ENCODE measurements at regions not wholly inside any gene's neighbourhood (a gene's known extent, or its start where the extent isn't known, plus 50 kb on each side); places are given as distances from the start of the nearest gene placed in this dataset.

DNA sequence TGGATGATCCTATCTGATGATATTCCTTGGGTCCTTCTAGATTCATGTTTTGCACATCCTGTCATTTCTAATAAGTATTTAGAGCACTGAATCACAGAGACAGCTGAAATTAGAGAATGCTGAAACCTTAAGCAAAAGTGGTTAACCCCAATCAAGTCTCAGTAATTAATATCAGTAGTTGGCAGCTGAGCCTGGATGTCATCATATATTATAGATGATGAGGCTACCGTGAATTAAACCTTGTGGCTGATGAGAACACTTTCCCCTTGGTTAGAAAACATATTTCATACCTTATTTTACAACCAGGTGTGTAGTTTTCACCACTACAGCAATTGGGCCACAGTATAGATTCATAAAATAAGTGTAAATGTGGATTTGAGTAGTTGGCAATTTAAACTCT lies 499.0 kb downstream of the PDGFC start:
- Histone ChIP-seq H3K9ac (ENCODE audit: low read length) (no peak overlapping the region), H3K9me2 (ENCODE audit: insufficient read depth) (no peaks in the 10 kb centered on the region), H2AFZ (ENCODE audit: low read depth, low read length, poor library complexity, severe bottlenecking) (peak overlapping the region; percentile 30), H3K27ac (ENCODE audit: low read depth, low read length) (no peak overlapping the region), H3K4me3 (replicated peaks in 1 of 2; ENCODE audit: low read depth in 1 of 2, low read length in 2 of 2) (no peak overlapping the region), H3K4me2 (ENCODE audit: low read length) (no peak overlapping the region), H3K27me3 (ENCODE audit: insufficient read depth, low read length) (no peaks in the 10 kb centered on the region), H3K4me1 (ENCODE audit: control insufficient read depth in 1 of 2, insufficient read depth in 2 of 2, low read length in 2 of 2) (peaks cover 0 to 16% of the 10 kb centered on the region in 2 experiments; a peak in 2 of 4 replicates), H4K20me1 (ENCODE audit: insufficient read depth) (no peaks in the 10 kb centered on the region), H3K9me3 (ENCODE audit: control insufficient read depth in 1 of 2, insufficient read depth in 1 of 2, low read depth in 1 of 2, low read length in 2 of 2) (no peaks in the 10 kb centered on the region), H3K79me2 (ENCODE audit: insufficient read depth, low read length) (no peaks in the 10 kb centered on the region), H3K36me3 (ENCODE audit: control insufficient read depth in 1 of 2, insufficient read depth in 2 of 2, low read length in 2 of 2) (no peaks in the 10 kb centered on the region)
- BruUV-seq (replicated peaks) = no TSS peak
- intact Hi-C loops (cut with micrococcal nuclease) = loop anchor here (10.0 kb wide), 2 partner anchors 308 to 742 kb away; no protein-coding TSS in a partner anchor
- TF ChIP-seq EGR1 (IDR thresholded peaks at IDR 0.05; ENCODE audit: low read depth) = no peak
- TF ChIP-seq ZNF274 (IDR thresholded peaks at IDR 0.05; ENCODE audit: low read depth, low read length) = no peak
- no peak for TF ChIP-seq TCF7L2 (IDR thresholded peaks at IDR 0.05; ENCODE audit: borderline replicate concordance, extremely low read depth, insufficient read depth, insufficient read length)
- TF ChIP-seq EZH2phosphoT487 (IDR thresholded peaks at IDR 0.05; ENCODE audit: borderline replicate concordance) = no peak
- TF ChIP-seq RAD21 (IDR thresholded peaks at IDR 0.05; ENCODE audit: low read depth) = no peak
- TF ChIP-seq, protein P1, sequence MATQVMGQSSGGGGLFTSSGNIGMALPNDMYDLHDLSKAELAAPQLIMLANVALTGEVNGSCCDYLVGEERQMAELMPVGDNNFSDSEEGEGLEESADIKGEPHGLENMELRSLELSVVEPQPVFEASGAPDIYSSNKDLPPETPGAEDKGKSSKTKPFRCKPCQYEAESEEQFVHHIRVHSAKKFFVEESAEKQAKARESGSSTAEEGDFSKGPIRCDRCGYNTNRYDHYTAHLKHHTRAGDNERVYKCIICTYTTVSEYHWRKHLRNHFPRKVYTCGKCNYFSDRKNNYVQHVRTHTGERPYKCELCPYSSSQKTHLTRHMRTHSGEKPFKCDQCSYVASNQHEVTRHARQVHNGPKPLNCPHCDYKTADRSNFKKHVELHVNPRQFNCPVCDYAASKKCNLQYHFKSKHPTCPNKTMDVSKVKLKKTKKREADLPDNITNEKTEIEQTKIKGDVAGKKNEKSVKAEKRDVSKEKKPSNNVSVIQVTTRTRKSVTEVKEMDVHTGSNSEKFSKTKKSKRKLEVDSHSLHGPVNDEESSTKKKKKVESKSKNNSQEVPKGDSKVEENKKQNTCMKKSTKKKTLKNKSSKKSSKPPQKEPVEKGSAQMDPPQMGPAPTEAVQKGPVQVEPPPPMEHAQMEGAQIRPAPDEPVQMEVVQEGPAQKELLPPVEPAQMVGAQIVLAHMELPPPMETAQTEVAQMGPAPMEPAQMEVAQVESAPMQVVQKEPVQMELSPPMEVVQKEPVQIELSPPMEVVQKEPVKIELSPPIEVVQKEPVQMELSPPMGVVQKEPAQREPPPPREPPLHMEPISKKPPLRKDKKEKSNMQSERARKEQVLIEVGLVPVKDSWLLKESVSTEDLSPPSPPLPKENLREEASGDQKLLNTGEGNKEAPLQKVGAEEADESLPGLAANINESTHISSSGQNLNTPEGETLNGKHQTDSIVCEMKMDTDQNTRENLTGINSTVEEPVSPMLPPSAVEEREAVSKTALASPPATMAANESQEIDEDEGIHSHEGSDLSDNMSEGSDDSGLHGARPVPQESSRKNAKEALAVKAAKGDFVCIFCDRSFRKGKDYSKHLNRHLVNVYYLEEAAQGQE (IDR thresholded peaks at IDR 0.05; ENCODE audit: low read depth) = no peak
- TF ChIP-seq, protein P2, sequence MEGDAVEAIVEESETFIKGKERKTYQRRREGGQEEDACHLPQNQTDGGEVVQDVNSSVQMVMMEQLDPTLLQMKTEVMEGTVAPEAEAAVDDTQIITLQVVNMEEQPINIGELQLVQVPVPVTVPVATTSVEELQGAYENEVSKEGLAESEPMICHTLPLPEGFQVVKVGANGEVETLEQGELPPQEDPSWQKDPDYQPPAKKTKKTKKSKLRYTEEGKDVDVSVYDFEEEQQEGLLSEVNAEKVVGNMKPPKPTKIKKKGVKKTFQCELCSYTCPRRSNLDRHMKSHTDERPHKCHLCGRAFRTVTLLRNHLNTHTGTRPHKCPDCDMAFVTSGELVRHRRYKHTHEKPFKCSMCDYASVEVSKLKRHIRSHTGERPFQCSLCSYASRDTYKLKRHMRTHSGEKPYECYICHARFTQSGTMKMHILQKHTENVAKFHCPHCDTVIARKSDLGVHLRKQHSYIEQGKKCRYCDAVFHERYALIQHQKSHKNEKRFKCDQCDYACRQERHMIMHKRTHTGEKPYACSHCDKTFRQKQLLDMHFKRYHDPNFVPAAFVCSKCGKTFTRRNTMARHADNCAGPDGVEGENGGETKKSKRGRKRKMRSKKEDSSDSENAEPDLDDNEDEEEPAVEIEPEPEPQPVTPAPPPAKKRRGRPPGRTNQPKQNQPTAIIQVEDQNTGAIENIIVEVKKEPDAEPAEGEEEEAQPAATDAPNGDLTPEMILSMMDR (IDR thresholded peaks at IDR 0.05 in 2 of 3, conservative IDR thresholded peaks at IDR 0.05 in 1 of 3; ENCODE audit: borderline replicate concordance in 1 of 3, insufficient read depth in 1 of 3, low read depth in 2 of 3, low read length in 2 of 3) = no peak
- TF ChIP-seq SIN3A (IDR thresholded peaks at IDR 0.05; ENCODE audit: low read depth) = no peak
- TF ChIP-seq SP1 (IDR thresholded peaks at IDR 0.05; ENCODE audit: low read depth) = no peak
- no peak for TF ChIP-seq ZFX (IDR thresholded peaks at IDR 0.05)
- no peak for TF ChIP-seq POLR2A (IDR thresholded peaks at IDR 0.05; ENCODE audit: borderline replicate concordance, extremely low read depth, insufficient read depth, insufficient read length)
- TF ChIP-seq MAX (IDR thresholded peaks at IDR 0.05) = no peak
- POLR2A ChIA-PET = no interaction called here
- CTCF ChIA-PET = interaction anchor here (2.1 kb wide), 1 partner anchor 573 kb away, joined by 5 read pairs; no protein-coding TSS in a partner anchor
- DNase-seq (ENCODE audit: low read depth, low spot score) = no peak
- no peak for ATAC-seq
- RAD21 ChIA-PET (ENCODE audit: low non-redundant PET in 1 of 2, low total read pairs in 2 of 2, uncharacterized antibody in 2 of 2, unreplicated experiment in 2 of 2) = no interaction called here

All from HCT116 (cell line).